HCT116 (cell line): ENCODE measurements at regions not wholly inside any gene's neighbourhood (a gene's known extent, or its start where the extent isn't known, plus 50 kb on each side); places are given as distances from the start of the nearest gene placed in this dataset.

Source experiments
- ATAC-seq: fragments of 200-7000 bp; cut with Tn5 transposase; 2 replicates; pipeline ENCODE4 v1.9.1; 2020; ENCODE audit warnings: mild to moderate bottlenecking, moderate library complexity
- BruUV-seq: library from RNA; stranded (reverse); fragments of 400-500 nt; replicated peaks from 2 replicates; lab custom pipeline; 2021; lab: Mats Ljungman, UMichigan
- CTCF ChIA-PET: fragments of 300-600 bp; sonication (Branson Sonifier 250); formaldehyde crosslinking; loops from one replicate; lab custom pipeline; 2021; ENCODE audit warnings: antibody characterized with exemption; lab: Charles Lee
- POLR2A ChIA-PET: fragments of 300-600, 350-600 bp; sonication (Branson Sonifier 250); formaldehyde crosslinking; loops from one replicate; lab custom pipeline; 2021; ENCODE audit warnings: antibody characterized with exemption; lab: Charles Lee
- RAD21 ChIA-PET, 2 experiments: fragments of 300-600 bp; sonication (Branson Sonifier 250); formaldehyde crosslinking; loops; one replicate each; lab custom pipeline; 2023; ENCODE audit warnings: low total read pairs in 2 of 2; ENCODE audit not compliant: uncharacterized antibody in 2 of 2, unreplicated experiment in 2 of 2, low non-redundant PET in 1 of 2; lab: Charles Lee
- DNase-seq: peaks from one replicate; pipeline ENCODE4 v3.0.0-alpha.2; 2010; ENCODE audit warnings: low read depth, low spot score
- H2AFZ ChIP-seq: fragments of 200-600 bp; shearing (Covaris generic), sonication (generic); 2 replicates; pipeline ENCODE4 v1.6.1; 2017; ENCODE audit warnings: low read depth, mixed run types, mixed read lengths, antibody characterized with exemption, low read length; ENCODE audit not compliant: poor library complexity, severe bottlenecking
- H3K27ac ChIP-seq: 2 replicates; pipeline ENCODE4 v1.5.1; 2012; ENCODE audit warnings: low read depth, low read length
- H3K27me3 ChIP-seq: fragments of 200-600 bp; sonication (generic); 2 replicates; pipeline ENCODE4 v1.6.1; 2016; ENCODE audit warnings: mixed run types, low read length, mixed read lengths; ENCODE audit not compliant: insufficient read depth
- H3K36me3 ChIP-seq, 2 experiments: fragments of 200-500 bp in 1 of 2; fragments of 200-600 bp in 1 of 2; sonication (Bioruptor generic) in 1 of 2; sonication (generic) in 1 of 2; 2 replicates each; pipeline versions ENCODE4 v1.5.1 to v1.6.1; 2014 to 2016; ENCODE audit warnings: low read length in 2 of 2, inconsistent platforms in 1 of 2, mixed read lengths in 1 of 2, mixed run types in 1 of 2; ENCODE audit not compliant: insufficient read depth in 2 of 2, control insufficient read depth in 1 of 2
- H3K4me1 ChIP-seq, 2 experiments: fragments of 200-600 bp in 1 of 2; sonication (generic) in 1 of 2; 2 replicates each; pipeline versions ENCODE4 v1.5.1 to v1.6.1; 2012 to 2017; ENCODE audit warnings: low read length in 2 of 2, inconsistent platforms in 1 of 2, mild to moderate bottlenecking in 1 of 2, mixed read lengths in 1 of 2, mixed run types in 1 of 2, moderate library complexity in 1 of 2; ENCODE audit not compliant: insufficient read depth in 2 of 2, control insufficient read depth in 1 of 2
- H3K4me2 ChIP-seq: fragments of 200-600 bp; sonication (generic); 2 replicates; pipeline ENCODE4 v1.6.1; 2017; ENCODE audit warnings: mixed run types, low read length, mixed read lengths
- H3K4me3 ChIP-seq, 2 experiments: fragments of 200-600 bp in 1 of 2; sonication (generic) in 1 of 2; replicated peaks in 1 of 2; 2 replicates each; pipeline ENCODE4 v1.5.1; 2011 to 2016; ENCODE audit warnings: low read length in 2 of 2, control low read depth in 1 of 2, low read depth in 1 of 2, mild to moderate bottlenecking in 1 of 2, mixed read lengths in 1 of 2, mixed run types in 1 of 2
- H3K79me2 ChIP-seq: fragments of 200-600 bp; sonication (generic); 2 replicates; pipeline ENCODE4 v1.6.1; 2017; ENCODE audit warnings: mild to moderate bottlenecking, mixed run types, low read length, moderate library complexity, mixed read lengths; ENCODE audit not compliant: insufficient read depth
- H3K9ac ChIP-seq: fragments of 200-600 bp; sonication (generic); 2 replicates; pipeline ENCODE4 v1.6.1; 2016; ENCODE audit warnings: low read length, mixed read lengths
- H3K9me2 ChIP-seq: fragments of 200-600 bp; sonication (generic), shearing (Covaris generic); 2 replicates; pipeline ENCODE4 v1.6.1; 2017; ENCODE audit warnings: mixed run types, mild to moderate bottlenecking, moderate library complexity; ENCODE audit not compliant: insufficient read depth
- H3K9me3 ChIP-seq, 2 experiments: fragments of 200-500 bp in 1 of 2; fragments of 200-600 bp in 1 of 2; sonication (Bioruptor generic) in 1 of 2; sonication (generic) in 1 of 2; 2 replicates each; pipeline ENCODE4 v1.6.1; 2014 to 2017; ENCODE audit warnings: low read length in 2 of 2, mixed read lengths in 2 of 2, inconsistent platforms in 1 of 2, low read depth in 1 of 2, mild to moderate bottlenecking in 1 of 2, mixed run types in 1 of 2, moderate library complexity in 1 of 2; ENCODE audit not compliant: control insufficient read depth in 1 of 2, insufficient read depth in 1 of 2
- H4K20me1 ChIP-seq: fragments of 200-600 bp; sonication (generic), shearing (Covaris generic); 2 replicates; pipeline ENCODE4 v1.6.1; 2017; ENCODE audit warnings: mixed run types, mild to moderate bottlenecking, moderate library complexity; ENCODE audit not compliant: insufficient read depth
- ATF3 ChIP-seq: IDR thresholded peaks from 2 replicates; pipeline ENCODE4 v1.6.1; 2012
- CTCF ChIP-seq, 3 experiments: fragments of 200-600 bp in 1 of 3; sonication (generic) in 1 of 3; IDR thresholded peaks in 2 of 3; conservative IDR thresholded peaks in 1 of 3; 2 replicates each; pipeline ENCODE4 v1.5.1; 2012 to 2017; ENCODE audit warnings: low read depth in 2 of 3, low read length in 2 of 3, antibody characterized with exemption in 1 of 3, borderline replicate concordance in 1 of 3, control low read depth in 1 of 3, mild to moderate bottlenecking in 1 of 3, mixed read lengths in 1 of 3, mixed run types in 1 of 3, moderate library complexity in 1 of 3; ENCODE audit not compliant: insufficient read depth in 1 of 3
- EGR1 ChIP-seq: IDR thresholded peaks from 2 replicates; pipeline ENCODE4 v1.6.1; 2012; ENCODE audit warnings: low read depth
- ELF1 ChIP-seq: IDR thresholded peaks from 2 replicates; pipeline ENCODE4 v1.6.1; 2012; ENCODE audit warnings: low read depth, borderline replicate concordance
- EZH2 ChIP-seq: fragments of 200-600 bp; sonication (generic); IDR thresholded peaks from 2 replicates; pipeline ENCODE4 v1.6.1; 2017; ENCODE audit warnings: antibody characterized with exemption, mixed run types
- FOSL1 ChIP-seq: IDR thresholded peaks from 2 replicates; pipeline ENCODE4 v1.6.1; 2012; ENCODE audit warnings: low read depth
- JUND ChIP-seq: IDR thresholded peaks from 2 replicates; pipeline ENCODE4 v1.6.1; 2012
- POLR2AphosphoS5 ChIP-seq: IDR thresholded peaks from 2 replicates; pipeline ENCODE4 v1.6.1; 2011; ENCODE audit warnings: mild to moderate bottlenecking, low read depth, low read length, moderate library complexity
- SIN3A ChIP-seq: IDR thresholded peaks from 2 replicates; pipeline ENCODE4 v1.6.1; 2012; ENCODE audit warnings: low read depth
- SP1 ChIP-seq: IDR thresholded peaks from 2 replicates; pipeline ENCODE4 v1.6.1; 2012; ENCODE audit warnings: low read depth
- ZFX ChIP-seq: fragments of 450-650 bp; IDR thresholded peaks from 2 replicates; pipeline ENCODE4 v1.6.1; 2017
- intact Hi-C: fragments of 100-400 bp; cut with micrococcal nuclease; formaldehyde crosslinking; loops from 2 replicates; pipeline ENCODE4 v1.10.0; 2022

- RAD21 ChIA-PET: no interaction called here
- Histone ChIP-seq H3K9me2 (no peaks in the 10 kb centered on the region), H3K9ac (no peak overlapping the region), H3K4me1 (peaks cover 0 to 4% of the 10 kb centered on the region in 2 experiments; a peak in 1 of 4 replicates), H4K20me1 (no peaks in the 10 kb centered on the region), H3K79me2 (no peaks in the 10 kb centered on the region), H3K36me3 (no peaks in the 10 kb centered on the region), H3K9me3 (no peaks in the 10 kb centered on the region), H2AFZ (no peak overlapping the region), H3K27ac (no peak overlapping the region), H3K4me2 (no peak overlapping the region), H3K4me3 (no peak overlapping the region), H3K27me3 (no peaks in the 10 kb centered on the region)
- no peak for TF ChIP-seq JUND
- TF ChIP-seq ELF1: no peak
- no peak for TF ChIP-seq CTCF (IDR thresholded peaks at IDR 0.05 in 2 of 3, conservative IDR thresholded peaks at IDR 0.05 in 1 of 3; ENCODE audit: borderline replicate concordance in 1 of 3, insufficient read depth in 1 of 3, low read depth in 2 of 3, low read length in 2 of 3)
- no peak for TF ChIP-seq EZH2
- no peak for TF ChIP-seq SIN3A
- no peak for TF ChIP-seq ATF3
- TF ChIP-seq EGR1: no peak
- no peak for TF ChIP-seq ZFX
- no peak for TF ChIP-seq POLR2AphosphoS5
- TF ChIP-seq FOSL1: no peak
- no peak for TF ChIP-seq SP1
- no TSS peak for BruUV-seq
- CTCF ChIA-PET: no interaction called here
- intact Hi-C loops: no loop called here
- POLR2A ChIA-PET: no interaction called here
- ATAC-seq: no peak
- DNase-seq: no peak
Measured at GRCh38 chr2:128370468-128371247, 52.0 kb upstream of the HS6ST1 start.
